Ovary (tissue), 3 donors: ENCODE measurements at regions not wholly inside any gene's neighbourhood (a gene's known extent, or its start where the extent isn't known, plus 50 kb on each side); places are given as distances from the start of the nearest gene placed in this dataset.

Source experiments
- EP300 ChIP-seq: sonication (generic); formaldehyde crosslinking; IDR thresholded peaks from one replicate; pipeline ENCODE4 v1.6.1; 2017; ENCODE audit warnings: antibody characterized with exemption
- POLR2A ChIP-seq: fragments of 450-650 bp; IDR thresholded peaks from one replicate; pipeline ENCODE4 v1.6.1; 2017; ENCODE audit warnings: antibody characterized with exemption, mild to moderate bottlenecking, moderate library complexity
- TF ChIP-seq, protein P1 (sequence below), 3 donors: fragments of 450-650 bp in 2 of 3; fragments of 200-600 bp in 1 of 3; IDR thresholded peaks; one replicate each; pipeline versions ENCODE4 v1.5.1 to v1.8.0; 2016 to 2022; ENCODE audit warnings: antibody characterized with exemption in 3 of 3, mild to moderate bottlenecking in 1 of 3
- donor health status: DM: no; HTN: no; CAD: no.

DNA sequence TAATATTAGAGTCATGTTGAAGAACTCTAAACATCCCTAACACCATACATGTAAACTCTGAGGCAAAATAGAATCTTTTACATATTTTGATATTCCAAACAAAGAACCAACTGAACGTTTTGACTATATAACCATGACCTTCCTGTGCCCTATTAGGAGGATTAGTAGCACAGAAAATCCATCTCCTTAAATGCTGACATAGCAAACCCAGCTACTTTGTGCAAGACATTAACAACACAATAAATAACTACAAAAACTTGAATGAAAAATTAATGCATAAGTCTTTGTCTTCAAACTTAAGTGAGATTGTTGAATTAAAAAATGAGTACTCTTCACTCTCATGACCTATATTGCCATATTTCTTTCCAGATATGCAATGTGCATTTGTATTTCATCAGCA, 450.0 kb upstream of the PDZRN3 start:
- TF ChIP-seq, protein P1, sequence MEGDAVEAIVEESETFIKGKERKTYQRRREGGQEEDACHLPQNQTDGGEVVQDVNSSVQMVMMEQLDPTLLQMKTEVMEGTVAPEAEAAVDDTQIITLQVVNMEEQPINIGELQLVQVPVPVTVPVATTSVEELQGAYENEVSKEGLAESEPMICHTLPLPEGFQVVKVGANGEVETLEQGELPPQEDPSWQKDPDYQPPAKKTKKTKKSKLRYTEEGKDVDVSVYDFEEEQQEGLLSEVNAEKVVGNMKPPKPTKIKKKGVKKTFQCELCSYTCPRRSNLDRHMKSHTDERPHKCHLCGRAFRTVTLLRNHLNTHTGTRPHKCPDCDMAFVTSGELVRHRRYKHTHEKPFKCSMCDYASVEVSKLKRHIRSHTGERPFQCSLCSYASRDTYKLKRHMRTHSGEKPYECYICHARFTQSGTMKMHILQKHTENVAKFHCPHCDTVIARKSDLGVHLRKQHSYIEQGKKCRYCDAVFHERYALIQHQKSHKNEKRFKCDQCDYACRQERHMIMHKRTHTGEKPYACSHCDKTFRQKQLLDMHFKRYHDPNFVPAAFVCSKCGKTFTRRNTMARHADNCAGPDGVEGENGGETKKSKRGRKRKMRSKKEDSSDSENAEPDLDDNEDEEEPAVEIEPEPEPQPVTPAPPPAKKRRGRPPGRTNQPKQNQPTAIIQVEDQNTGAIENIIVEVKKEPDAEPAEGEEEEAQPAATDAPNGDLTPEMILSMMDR (IDR thresholded peaks at IDR 0.05): no peak
- TF ChIP-seq EP300: no peak
- TF ChIP-seq POLR2A: no peak
